CD4-positive, alpha-beta T cell treated with Interleukin-4 for 4 hours (primary cell): ENCODE measurements at regions not wholly inside any gene's neighbourhood (a gene's known extent, or its start where the extent isn't known, plus 50 kb on each side); places are given as distances from the start of the nearest gene placed in this dataset.

Experiments
- DNase-seq: peaks from one replicate; pipeline ENCODE4 v3.0.0-alpha.2; 2020

- DNase-seq: no peak
Measured at GRCh38 chr13:22063416-22064124, 392.7 kb downstream of the FGF9 start.

- no peak for DNase-seq
Measured at GRCh38 chr13:22064854-22065620, 394.2 kb downstream of the FGF9 start.

- DNase-seq: no peak
Measured at GRCh38 chr13:22073718-22074117, 402.8 kb downstream of the FGF9 start.

GRCh38 chr13:22074403-22074802, 403.5 kb downstream of the FGF9 start:
- DNase-seq: no peak

- no peak for DNase-seq
Measured at GRCh38 chr13:22076658-22077057, 405.8 kb downstream of the FGF9 start.

GRCh38 chr13:22077205-22077683, 406.4 kb downstream of the FGF9 start:
- no peak for DNase-seq

GRCh38 chr13:22077764-22078163, 406.9 kb downstream of the FGF9 start:
- no peak for DNase-seq

GRCh38 chr13:22079961-22080360, 409.1 kb downstream of the FGF9 start:
- DNase-seq: no peak

GRCh38 chr13:22080832-22081231, 410.0 kb downstream of the FGF9 start:
- no peak for DNase-seq

- no peak for DNase-seq
Measured at GRCh38 chr13:22081430-22081829, 410.6 kb downstream of the FGF9 start.

GRCh38 chr13:22082030-22082429, 411.2 kb downstream of the FGF9 start:
- no peak for DNase-seq

- DNase-seq: no peak
Measured at GRCh38 chr13:22082437-22083100, 411.7 kb downstream of the FGF9 start.

- no peak for DNase-seq
Measured at GRCh38 chr13:22085001-22085400, 414.1 kb downstream of the FGF9 start.

- DNase-seq: no peak
Measured at GRCh38 chr13:22086597-22087330, 415.9 kb downstream of the FGF9 start.

- no peak for DNase-seq
Measured at GRCh38 chr13:22090106-22090505, 419.2 kb downstream of the FGF9 start.

- no peak for DNase-seq
Measured at GRCh38 chr13:22091222-22091970, 420.5 kb downstream of the FGF9 start.

GRCh38 chr13:22091971-22092300, 421.1 kb downstream of the FGF9 start:
- DNase-seq: no peak

- DNase-seq: no peak
Measured at GRCh38 chr13:22092791-22093560, 422.1 kb downstream of the FGF9 start.

- DNase-seq: no peak
Measured at GRCh38 chr13:22095794-22096193, 424.9 kb downstream of the FGF9 start.

GRCh38 chr13:22099585-22099984, 428.7 kb downstream of the FGF9 start:
- no peak for DNase-seq

- DNase-seq: no peak
Measured at GRCh38 chr13:22102271-22102670, 431.4 kb downstream of the FGF9 start.
